C4-2B (cell line): ENCODE measurements at regions not wholly inside any gene's neighbourhood (a gene's known extent, or its start where the extent isn't known, plus 50 kb on each side); places are given as distances from the start of the nearest gene placed in this dataset.

Experiments used
- CTCF ChIP-seq: fragments of 450-650 bp; conservative IDR thresholded peaks from 2 replicates; pipeline ENCODE4 v1.5.1; 2017; ENCODE audit warnings: mild to moderate bottlenecking
- ZFX ChIP-seq: fragments of 450-650 bp; IDR thresholded peaks from 2 replicates; pipeline ENCODE4 v1.6.1; 2017

DNA sequence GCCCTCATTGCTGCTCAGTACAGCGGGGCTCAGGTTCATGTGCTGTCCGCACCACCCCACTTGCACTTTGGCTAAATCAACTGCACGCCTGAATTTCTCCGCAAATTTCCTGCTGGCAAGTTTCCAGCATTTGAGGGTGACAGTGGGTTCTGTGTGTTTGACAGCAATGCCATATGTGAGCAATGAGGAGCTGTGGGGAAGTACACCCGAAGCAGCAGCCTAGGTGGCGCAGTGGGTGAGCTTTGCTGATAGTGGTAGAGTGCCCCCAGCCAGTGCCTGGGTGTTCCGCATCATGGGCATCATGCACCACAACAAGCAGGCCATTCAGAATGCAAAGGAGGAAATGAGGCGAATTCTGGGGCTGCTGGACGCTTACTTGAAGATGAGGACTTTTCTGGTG, 103.9 kb upstream of the POT1 start:
- TF ChIP-seq CTCF (peak; percentile 33), ZFX (no peak)
